Femur (tissue), 1 donor: ENCODE measurements at regions not wholly inside any gene's neighbourhood (a gene's known extent, or its start where the extent isn't known, plus 50 kb on each side); places are given as distances from the start of the nearest gene placed in this dataset.
"Not testable (repeated sequence)": the region's sequence is repeated elsewhere in the genome, so short reads cannot be mapped to it uniquely, and the experiment has no call there.

Experiments used
- DNase-seq: peaks from one replicate; pipeline ENCODE4 v3.0.0-alpha.2; 2017

DNA sequence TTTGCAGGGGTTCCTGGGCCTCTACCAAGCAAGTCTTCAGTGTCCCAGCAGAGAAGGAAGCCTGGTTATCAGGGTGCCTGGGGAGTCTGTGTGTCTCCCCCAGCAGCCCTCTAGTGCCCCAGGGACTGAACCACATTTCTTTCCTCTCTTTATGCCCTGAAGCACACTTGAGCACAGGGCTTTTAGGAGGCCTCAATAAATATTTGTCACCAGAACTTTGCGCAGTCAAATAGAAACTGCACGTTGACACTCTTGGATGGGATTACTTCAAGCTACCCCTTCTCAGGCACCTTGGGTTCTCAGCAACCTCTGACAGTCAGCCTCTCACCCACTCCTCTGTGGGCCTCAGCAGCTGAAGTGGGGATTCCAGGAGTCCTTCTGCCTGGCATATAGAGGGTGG, 226.6 kb upstream of the HES1 start:
- DNase-seq = no peak

DNA sequence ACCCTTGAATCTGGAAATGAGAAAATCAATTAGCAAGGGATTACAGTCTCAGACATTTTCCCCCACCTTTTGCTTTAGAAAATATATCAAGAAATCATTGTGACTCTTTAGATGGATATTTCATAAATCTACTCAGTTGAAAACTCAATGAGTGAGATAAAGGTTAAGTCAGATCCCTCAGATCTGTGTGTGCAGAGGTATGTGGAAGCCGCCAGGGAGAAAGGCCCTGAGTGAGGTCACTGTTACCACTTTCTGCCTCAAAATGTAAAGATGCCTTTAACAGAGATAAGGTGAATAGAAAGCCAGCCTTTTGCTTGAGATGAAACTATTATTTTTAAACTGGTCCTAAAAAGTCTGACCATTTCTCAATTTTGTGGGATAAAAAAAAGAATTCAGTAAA, 225.6 kb upstream of the HES1 start:
- DNase-seq = no peak

DNA sequence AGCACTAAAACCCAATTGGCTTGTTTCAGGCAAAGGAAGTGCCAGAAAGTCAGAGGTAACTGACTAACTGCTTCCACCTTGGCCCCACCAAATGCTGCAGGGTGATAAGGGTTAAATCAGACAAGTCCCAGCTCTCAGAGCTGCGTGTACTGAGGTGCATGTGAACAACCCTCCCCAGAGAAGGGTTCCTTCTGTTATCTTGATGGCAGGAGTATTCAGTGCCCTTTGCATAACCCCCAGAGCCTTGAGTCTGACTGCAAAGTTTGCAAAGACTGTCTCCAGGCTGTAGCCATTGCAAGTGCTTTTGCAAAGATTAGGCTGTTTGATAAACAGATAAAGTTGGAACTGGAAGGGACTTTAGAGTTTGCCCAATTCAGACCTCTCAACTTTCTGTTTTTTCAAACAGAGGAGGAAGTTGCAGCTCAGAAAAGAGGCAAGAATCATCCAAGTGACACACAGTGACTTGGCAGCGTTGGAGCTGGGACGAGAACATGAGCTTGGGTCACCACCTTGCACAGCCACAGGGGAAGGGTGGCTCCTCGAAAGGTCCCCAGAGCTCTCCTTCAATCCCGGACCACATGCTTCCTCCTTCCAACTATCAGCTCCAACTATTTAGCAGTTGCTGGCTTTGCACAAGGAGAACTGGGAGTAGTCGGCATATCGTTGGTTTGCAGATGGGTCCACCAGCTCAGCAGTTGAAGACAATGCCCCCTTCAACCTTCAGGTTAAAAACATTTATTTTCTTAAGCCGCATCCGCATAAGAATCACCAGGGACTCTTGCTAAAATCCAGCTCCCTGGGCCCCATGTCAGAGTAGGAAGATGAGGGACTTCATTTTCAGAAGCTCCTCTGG, 224.8 kb upstream of the HES1 start:
- DNase-seq = no peak

DNA sequence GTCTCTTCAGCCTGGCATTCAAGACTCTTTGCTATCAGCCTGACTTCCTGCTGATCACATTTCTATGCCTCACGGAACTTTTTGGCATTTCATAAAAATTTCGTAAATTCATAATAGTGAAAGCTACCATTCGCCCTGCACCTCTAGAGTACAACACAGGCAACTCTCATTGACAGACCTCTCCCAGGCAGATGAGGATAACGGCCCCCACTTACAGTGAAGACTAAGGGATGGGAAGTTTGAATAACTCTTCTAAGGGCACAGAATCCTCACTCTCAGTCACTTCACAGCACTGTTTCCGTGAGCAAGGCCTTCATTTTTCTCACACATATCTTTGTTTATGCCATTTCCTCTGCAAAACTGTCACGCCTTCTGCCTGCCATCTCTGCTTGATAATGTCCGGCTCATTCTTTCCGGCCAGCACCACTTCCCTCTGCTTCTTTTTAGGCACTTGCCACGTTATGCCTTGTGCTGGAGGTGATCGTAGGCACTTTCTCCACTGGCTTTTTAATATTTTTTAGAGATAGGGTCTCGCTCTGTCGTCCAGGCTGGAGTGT, 224.1 kb upstream of the HES1 start:
- no peak for DNase-seq

DNA sequence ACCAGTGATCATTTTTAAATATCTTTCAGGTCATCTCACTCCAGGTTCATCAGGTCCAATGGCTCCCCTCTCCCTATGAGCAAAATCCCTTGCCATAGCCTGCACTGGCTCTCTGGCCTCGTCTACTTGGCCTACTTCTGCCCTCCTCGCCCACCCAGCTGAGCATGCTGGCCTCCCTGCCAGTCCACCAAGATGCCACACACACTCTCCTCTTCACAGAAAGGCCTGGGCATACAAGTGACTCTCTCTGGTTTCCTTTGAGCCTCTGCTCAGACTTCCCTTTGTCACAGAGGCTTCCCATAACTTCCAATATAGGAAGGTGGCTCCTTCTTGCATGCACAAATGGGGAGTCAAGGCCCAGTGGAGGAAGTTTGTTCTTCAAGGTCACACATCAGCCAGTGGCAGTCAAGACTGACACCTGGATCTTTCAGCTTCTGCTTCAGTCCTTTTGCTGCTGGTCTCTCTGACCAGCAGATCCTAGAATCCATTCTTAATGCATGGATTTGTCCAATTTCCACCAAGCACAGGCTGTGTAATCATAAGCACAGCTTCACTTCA, 223.2 kb upstream of the HES1 start:
- DNase-seq = no peak

DNA sequence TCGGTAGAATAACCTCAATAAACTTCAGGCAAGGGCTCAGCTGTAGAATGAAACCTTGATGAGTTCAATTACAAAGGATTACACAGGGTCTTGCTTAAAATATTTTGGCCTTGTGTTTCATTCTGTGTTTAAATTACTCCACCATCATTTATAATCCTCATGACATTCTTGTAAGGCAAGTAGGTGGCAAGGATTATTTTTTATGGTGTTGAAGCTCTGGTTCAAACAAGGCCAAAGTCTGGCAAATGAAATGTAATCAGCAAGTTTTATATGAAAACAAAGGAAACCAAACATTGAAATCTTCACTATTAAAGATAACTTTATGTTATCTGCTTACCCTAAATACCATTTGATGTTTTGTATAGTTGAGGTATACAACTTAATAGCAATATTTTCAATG, 221.3 kb upstream of the HES1 start:
- no peak for DNase-seq

DNA sequence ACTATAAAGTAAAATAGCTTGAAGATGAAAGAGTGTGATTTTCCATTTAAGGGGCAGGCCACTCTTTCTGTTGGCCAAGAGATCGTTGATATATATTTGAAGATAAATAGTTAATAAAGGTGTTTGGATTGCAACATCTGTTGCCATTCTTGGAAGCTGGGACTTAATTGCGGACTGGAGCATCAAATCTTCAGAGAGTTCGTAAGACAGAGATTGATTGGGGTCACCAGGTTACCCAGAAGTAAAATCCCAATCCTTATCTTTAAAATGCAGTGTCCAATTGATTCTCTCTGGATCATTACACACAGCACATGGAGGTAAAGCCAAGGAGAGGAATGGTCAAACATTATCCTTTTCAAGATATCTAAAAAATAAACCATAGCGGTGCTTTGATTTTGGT, 220.8 kb upstream of the HES1 start:
- no peak for DNase-seq

DNA sequence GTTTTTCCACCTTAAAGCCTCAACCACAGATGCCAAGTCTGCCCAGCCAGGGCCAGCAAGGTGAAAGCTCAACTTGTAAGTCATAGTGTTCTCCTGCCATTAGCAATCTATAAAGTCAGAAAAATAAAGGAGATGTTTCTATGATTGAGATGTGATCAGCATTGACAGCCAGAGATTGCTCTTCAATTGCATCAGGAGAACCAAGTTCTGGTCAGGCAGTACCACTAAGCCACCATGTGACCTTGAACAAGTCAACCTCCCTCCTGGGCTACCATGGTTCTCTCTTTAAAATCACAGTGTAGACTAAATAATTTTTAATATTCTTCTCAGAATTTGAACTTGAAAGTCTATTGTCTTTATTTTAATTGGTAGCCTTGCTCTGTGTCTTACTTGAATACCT, 220.3 kb upstream of the HES1 start:
- no peak for DNase-seq

DNA sequence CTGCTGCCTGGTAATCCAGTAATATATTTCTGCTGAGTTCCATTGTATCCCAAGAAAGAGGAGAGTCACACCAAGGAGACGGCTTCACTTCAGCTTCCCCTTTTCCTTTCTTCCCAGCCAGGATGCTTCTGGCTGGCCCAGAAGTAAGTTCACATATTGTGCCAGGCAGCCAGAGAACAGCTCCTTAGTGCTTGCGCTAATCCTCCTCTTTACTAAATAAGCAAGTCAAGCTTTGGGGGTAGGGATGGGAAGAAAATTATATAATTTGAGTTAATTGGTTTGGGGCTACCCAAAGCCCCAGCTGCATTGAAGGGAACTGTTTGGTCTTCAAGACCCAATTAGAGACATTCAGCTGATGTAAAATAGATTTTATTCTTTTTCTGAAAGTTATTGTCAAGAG, 218.8 kb upstream of the HES1 start:
- no peak for DNase-seq

DNA sequence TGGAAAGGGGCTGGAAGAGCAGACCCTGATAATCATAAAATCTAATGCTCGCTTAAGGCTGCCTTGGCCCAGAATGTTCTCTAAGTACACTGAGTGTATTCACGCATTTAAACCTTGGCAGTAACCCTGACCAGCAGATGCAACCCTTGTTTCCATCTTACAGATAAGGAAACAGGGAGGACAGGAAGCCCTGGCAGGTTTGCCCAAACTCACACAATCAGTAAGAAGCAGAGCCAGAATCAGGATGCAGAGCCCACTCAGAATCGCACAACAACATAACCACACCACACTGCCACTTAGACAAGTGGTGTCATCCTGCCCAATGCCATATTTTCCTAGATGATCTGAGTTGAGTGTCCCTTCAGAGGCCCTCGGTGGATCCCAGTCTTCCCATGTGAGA, 214.5 kb upstream of the HES1 start:
- no peak for DNase-seq

DNA sequence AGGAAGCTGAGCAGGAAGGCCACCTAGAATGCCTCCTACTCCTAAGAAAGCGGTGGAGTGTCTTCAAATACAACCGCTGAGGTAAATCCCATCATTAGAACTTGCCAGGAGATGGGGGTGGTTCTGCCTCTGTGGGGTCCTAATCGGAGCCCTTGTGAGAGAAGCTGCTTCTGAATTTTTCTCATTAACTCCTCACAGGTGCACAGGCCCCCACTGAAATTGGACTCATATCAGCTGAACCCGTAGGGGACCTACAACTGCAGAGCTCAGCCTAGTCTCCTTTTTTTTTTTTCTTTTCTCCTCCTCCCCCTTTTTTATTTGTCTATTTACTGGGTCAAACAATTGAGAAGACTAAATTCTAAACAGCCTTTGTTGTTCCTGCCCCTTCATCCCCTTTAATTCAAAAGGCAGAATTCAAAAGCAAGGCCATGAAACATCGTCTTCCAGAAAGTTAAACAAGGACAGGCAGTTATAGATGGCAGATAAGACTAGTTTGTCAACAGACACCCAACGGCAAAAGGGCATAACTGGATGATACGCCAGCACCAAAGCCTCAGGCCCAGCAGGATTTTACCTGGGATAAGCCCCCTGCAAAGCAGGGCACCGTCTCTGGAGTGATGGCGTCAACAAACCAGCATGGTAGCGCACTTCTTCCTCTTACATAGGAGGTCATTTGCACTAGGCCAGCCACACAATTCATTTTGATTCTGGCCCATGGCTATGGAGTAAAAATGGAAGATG, 213.7 kb upstream of the HES1 start:
- no peak for DNase-seq

DNA sequence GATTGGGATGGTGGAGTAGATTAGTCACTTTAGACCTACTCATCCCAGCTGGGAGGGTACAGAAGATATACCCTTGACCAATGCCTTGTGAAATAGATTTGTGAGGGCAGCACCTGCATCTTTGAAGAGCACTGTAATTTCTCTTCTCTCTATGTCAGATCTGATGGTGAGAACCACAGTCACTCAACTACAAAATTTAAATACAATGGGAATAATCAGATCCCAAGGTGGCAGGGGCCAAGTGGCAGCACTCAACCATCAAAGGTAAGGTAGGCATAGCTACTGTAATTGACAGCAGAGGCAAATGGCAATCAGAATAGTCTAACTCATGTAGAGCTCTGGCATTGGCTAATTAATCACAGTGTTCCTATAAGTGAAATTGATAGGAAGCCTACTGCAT, 212.0 kb upstream of the HES1 start:
- not testable (repeated sequence) for DNase-seq

DNA sequence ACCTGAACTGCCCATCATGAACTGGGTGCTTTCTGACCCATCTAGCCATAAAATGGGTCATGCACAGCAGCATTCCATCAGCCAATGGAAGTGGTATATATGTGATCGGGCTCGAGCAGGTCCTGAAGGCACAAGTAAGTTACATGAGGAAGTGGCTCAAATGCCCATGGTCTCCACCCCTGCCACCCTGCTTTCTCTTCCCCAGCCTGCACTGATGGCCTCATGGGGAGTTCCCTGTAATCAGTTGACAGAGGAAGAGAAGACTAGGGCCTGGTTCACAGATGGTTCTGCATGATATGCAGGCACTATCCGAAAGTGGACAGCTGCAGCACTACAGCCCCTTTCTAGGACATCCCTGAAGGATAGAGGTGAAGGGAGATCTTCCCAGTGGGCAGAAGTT, 209.9 kb upstream of the HES1 start:
- not testable (repeated sequence) for DNase-seq

DNA sequence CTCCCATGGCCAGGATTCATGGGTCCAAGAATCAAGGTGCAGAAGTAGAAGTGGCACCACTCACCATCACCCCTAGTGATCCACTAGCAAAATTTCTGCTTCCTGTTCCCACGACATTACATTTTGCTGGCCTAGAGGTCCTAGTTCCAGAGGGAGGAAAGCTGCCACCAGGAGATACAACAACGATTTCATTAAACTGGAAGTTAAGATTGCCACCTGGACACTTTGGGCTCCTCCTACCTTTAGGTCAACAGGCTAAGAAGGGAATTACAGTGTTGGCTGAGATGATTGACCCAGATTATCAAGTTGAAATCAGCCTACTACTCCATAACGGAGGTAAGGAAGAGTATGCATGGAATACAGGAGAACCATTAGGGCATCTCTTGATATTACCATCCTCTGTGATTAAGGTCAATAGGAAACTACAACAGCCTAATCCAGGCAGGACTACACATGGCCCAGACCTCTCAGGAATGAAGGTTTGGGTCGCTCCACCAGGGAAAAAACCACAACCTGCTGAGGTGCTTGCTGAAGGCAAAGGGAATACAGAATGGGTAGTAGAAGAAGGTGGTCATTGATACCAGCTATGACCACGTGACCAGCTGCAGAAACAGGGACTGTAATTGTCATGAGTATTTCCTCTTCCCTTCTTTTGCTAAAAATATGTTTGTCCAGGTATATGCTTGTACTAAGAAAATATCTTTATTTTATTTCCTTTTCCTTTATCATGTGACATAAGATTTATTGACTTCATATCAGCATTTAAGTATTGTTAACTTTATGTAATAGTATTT, 208.3 kb upstream of the HES1 start:
- not testable (repeated sequence) for DNase-seq

DNA sequence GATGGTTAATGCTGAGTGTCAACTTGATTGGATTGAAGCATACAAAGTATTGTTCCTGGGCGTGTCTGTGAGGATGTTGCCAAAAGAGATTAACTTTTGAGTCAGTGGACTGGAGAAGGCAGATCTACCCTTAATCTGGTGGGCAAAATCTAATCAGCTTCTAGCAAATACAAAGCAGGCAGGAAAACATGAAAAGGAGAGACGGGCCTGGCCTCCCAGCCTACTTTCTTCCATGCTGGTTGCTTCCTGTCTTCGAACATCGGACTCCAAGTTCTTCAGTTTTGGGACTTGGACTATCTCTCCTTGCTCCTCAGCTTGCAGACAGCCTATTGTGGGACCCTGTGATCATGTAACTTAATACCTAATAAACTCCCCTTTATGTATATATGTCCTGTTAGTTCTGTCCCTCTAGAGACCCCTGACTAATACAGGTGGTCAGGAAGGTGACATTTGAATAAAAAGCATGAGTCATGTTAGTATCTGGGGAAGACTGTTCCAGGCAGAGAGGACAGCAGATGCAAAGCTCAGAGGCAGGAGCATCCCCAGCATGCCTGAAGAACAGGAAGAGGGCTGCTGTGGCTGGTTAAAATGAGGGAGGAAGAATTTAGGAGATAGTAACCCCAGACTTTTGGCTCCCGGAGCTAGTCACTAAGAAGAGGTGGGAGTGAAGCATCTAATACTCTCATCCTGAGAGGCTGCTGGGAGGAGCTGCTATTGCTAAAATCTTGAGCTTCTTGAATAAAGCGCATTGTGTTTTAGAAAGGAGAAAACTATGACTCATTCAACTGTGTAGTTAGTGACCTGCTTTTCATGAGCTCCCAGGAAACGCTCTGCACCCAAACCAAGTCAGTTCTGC, 207.4 kb upstream of the HES1 start:
- no peak for DNase-seq

DNA sequence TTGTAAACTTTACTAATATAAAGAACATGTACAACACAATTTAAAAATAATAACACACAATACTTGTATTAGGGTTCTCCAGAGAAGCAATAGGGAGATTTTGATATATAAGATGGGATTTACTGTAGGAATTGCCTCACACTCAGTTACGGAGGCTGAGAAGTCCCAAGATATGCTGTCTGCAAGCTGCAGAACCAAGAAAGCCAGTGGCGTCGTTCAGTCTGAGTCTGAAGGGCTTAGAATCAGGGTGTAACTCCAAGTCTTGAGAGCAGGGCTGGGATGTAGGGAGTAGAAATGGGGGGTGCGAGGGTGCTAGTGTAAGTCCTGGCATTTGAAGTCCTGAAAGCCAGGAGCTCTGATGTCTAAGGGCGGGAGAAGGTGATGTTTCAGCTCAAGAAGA, 206.6 kb upstream of the HES1 start:
- no peak for DNase-seq

DNA sequence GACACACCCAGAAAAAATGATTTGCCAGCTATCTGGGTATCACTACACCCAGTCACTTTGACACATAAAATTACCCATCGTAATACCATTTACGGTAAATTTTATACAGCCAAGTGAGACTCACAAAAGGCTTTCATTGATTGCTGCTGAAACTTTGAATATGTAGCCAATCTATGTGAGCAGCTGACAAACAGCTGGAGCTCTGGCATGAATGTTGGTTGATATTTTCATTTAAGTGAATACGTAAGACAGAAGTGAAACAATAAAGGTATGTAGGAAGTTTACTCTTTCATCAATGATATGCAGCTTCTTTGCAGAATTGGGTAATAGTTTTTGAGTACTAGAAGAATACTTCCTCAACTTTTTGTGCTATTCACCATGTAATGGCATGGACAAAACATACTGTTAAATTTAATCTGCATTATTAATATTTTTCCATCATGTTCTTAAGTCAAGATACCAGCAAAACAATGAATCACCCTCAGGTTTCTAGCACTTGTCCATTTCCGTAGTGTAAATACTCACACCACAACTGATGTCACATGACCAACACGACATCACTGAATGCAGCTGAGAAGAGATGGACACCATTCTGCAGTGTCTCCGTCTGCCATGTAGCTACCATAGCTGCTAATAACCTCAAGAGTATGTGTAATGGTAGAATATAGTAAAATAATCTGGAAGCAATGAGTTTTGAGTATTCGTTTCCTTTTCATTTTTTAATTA, 205.9 kb upstream of the HES1 start:
- DNase-seq = no peak

DNA sequence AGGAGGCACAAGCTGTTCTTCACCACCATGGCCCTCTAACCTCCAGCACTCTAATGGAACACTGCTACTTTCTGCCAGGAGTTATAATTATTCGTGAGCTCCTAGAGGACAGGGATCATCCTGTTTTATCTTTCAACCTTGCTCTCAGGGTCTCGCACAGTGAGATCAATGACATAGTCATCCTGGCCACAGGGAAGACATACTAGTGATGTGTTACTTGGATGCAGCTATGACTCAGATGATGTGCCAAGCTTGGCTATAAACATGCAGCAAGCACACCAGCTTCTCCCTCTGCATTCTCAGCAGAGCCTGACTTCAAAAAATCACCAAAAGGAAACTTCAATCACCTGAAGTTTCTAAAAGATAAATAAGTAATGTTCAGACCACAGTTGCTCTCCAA, 203.8 kb upstream of the HES1 start:
- DNase-seq = no peak

DNA sequence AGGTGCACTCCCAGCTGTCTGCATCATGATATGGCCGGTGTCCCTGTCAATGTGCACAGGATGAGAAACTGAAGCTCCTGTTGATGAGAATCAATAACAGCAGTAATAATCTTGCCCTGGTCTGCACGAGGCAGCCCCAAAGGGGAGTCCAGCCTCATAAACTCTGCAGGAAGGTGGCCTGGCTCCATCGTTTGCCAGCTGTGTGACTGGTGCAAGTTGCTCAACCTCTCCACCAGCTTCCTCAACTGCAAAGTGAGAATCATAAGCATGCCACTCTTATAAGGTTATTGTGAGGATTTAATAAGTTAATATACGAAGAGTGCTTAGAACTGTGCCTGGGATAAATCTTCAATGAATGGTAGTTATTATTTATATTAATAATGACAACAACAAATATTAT, 203.4 kb upstream of the HES1 start:
- DNase-seq = no peak

DNA sequence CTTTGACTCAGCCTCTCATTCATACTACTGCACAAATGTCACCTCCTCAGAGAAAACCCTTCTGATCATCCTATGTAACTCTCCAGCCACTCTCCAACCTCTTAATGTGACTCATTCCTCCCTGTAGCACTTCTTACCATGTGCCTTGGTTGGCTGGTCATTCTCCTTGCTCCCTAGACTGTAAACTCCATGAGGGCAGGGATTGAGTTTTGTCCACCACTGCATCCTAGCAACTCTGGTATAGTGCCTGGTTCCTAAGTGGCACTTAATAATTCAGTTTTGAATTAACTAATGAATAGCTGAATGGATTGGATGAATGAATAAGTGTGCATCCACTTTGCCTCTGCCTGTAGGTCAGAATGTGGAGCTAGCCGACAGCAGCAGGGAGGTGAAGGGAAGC, 202.5 kb upstream of the HES1 start:
- no peak for DNase-seq

DNA sequence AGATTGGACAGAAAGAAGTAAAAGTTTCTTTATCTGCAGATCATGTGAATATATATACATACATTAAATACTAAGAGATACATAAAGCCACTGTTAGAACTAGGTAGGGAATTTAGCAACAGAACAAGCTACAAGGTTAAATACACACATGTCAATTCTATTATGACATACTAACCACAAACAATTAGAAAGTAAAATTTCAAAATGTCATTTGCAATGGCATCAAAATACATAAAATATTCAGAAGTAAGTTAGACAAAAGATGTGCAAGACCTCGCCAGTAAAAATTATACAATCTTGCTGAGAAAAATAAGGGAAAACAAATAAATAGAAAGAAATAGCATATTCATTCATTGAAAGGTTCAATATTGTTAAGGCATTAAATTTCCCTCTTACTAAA, 200.0 kb upstream of the HES1 start:
- DNase-seq = no peak
